ENCODE measurements at regions not wholly inside any gene's neighbourhood (a gene's known extent, or its start where the extent isn't known, plus 50 kb on each side); places are given as distances from the start of the nearest gene placed in this dataset.

GRCh38 chr2:133667968-133668367 lies 99.7 kb upstream of the NCKAP5 start:
- DNase-seq = no peak

- no peak for DNase-seq
Measured at GRCh38 chr2:133668547-133668946, 100.3 kb upstream of the NCKAP5 start.

GRCh38 chr2:133673305-133673905 lies 105.1 kb upstream of the NCKAP5 start:
- no peak for DNase-seq

- no peak for DNase-seq
Measured at GRCh38 chr2:133674066-133674432, 105.8 kb upstream of the NCKAP5 start.

GRCh38 chr2:133674433-133675331 lies 106.4 kb upstream of the NCKAP5 start:
- DNase-seq = peak; percentile 37

- DNase-seq = no peak
Measured at GRCh38 chr2:133676392-133677130, 108.3 kb upstream of the NCKAP5 start.

- no peak for DNase-seq
Measured at GRCh38 chr2:133680343-133681049, 112.2 kb upstream of the NCKAP5 start.

DNA sequence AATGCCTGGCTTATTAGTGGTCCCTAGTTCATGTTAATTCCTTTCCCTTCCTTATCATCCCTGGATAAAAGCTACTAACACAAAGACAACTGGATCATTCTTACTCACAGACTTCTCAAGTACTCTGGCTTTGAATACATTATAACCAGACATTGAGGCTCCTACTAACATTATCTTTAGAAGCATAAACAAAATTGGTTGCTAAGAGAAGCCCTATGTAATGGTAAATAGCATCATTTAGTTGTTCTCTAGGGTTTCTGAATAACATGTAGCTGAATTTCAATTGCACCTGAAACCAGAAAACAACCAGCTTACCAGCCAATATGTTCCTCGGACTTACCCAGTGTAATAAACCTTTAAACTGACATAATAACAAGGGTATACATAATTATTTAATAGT lies 114.1 kb upstream of the NCKAP5 start:
- DNase-seq = no peak

DNA sequence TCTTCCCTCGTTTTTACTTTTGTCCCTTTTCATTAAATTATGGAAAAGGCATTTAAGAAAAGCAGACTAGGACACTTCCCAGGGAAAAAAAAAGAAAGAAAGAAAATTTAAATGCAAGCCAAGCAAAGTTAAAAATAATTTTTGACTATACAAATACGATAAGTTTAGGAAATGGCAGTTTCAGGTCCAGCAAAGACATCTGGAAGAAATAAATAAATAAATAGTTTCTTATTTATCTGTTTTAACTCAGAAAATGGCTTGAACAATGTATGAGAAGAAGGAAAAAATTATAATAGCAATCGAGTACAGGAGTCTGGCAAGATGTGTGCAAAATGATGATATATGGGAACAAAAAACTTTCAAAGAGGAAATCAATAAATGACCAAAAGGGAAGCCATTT lies 114.6 kb upstream of the NCKAP5 start:
- no peak for DNase-seq

DNA sequence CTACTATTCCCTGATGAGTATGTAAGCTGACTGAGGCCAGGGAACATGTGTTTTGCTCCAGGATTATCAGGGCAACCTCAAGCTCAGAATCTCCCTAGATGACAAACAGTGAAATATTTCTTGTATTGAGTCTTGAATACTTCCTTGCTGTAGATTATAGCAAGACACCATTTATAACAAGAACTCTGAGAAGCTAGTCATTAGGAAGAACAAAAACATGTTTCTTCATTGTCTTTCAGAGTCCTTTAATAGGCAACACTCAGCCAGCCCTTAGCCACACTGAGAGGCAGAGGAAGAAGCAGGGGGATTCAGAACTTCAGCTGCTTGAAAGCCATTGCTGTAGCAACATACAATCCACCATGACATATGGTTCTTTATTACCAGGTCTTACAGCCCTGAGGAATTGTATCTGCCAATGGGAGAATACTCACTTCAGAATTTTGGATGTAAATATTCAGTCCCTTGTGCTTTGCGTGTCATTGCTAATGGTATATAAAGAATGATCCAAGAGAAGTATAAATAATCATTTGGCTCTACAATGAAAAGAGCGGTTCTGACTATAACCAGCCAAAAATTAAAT lies 117.5 kb upstream of the NCKAP5 start:
- DNase-seq = no peak

- DNase-seq = no peak
Measured at GRCh38 chr2:133690780-133691179, 122.5 kb upstream of the NCKAP5 start.

- DNase-seq = no peak
Measured at GRCh38 chr2:133691336-133691735, 123.1 kb upstream of the NCKAP5 start.

- no peak for DNase-seq
Measured at GRCh38 chr2:133705287-133705686, 137.0 kb upstream of the NCKAP5 start.

GRCh38 chr2:133710613-133711012 lies 142.3 kb upstream of the NCKAP5 start:
- DNase-seq = no peak

DNA sequence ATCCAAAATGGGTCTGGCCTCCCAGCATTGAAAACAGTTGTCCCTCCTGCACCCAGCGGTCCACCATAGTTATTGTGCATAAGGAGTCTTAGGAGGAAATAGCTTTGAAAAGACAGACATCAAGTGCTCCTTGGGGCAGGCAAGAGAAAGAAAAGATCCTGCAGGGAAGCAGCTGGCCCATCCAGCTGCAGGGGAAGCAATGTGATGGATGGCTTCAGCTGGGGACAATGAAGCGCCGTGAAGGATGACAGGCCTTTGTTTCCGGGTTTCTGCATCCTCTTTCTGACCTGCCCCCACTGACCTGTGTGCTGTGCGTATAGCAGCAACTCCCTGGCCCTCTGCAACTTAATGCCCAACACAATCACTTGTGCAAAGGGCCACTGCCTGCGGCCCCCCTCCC lies 142.9 kb upstream of the NCKAP5 start:
- no peak for DNase-seq

DNA sequence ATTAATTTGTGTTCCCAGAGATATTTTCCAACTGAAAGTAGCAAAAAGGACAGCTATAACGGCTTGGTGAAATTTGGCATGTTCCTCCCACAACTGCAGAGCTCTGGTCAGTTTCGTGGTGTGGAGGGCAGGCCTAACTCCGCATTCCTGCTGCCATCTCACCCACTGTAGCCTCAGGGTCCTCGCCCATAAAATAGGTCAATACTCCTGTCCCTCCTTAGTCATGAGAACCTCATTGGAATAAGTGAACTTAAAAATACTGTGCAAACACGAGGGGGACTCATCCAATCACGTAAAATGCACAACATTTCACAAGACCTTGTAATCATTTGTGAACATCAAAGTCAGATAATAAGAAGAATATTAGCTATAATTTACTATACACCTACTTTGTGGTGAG lies 143.5 kb upstream of the NCKAP5 start:
- DNase-seq = no peak

DNA sequence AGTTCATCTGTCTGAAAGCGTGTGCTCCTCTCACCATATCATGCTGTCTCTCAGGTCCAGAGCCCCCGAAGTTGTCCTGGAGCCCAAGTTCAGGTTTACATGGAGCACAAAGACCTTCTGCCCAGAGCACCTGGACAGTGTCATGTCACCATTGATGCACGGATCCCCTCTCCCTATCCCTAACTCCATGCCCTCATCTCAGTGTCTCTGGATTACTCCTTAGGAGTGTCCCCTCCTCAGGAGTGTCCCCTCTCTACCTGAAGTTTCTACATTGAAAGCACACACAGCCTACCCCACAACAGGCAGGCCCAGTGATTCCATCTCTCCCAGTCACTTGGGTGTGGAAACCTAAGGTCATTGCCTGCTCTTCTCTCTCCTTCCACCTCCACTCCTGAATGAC lies 144.1 kb upstream of the NCKAP5 start:
- no peak for DNase-seq

GRCh38 chr2:133713049-133713580 lies 144.9 kb upstream of the NCKAP5 start:
- DNase-seq = no peak

- DNase-seq = no peak
Measured at GRCh38 chr2:133716166-133716565, 147.9 kb upstream of the NCKAP5 start.

DNA sequence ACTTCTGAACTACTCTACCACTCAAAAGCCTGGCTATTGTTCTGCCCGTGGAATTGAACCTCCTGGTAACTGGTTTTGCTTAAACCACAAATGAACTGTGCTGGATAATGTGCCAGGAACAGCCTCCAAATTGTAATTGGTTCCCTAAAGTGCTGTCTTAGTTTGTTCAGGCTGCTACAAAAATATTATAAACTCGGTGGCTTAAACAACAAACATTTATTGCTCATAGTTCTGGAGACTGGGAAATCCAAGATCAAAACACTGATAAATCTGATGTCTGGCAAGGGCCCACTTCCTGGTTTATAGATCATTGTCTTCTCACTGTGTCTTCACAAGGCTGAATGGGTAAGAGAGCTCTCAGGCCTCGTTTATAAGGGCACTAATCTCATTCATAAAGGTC lies 149.2 kb upstream of the NCKAP5 start:
- no peak for DNase-seq

GRCh38 chr2:133718688-133719201 lies 150.5 kb upstream of the NCKAP5 start:
- DNase-seq = no peak

DNA sequence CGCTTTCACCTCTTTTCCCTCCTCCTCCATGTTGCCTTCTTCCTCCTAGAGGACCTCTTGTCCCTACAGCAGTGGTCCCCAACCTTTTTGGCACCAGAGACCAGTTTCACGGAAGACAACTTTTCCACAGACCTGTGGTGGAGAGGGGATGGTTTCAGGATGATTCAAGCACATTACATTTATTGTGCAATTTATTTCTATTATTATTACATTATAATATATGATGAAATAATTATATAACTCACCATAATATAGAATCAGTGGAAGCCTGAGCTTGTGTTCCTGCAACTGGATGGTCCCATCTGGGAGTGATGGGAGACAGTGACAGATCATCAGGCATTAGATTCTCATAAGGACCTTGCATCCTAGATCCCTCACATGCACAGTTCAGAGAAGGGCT lies 152.2 kb upstream of the NCKAP5 start:
- DNase-seq = no peak
